ENCODE measurements at regions not wholly inside any gene's neighbourhood (a gene's known extent, or its start where the extent isn't known, plus 50 kb on each side); places are given as distances from the start of the nearest gene placed in this dataset.

DNA sequence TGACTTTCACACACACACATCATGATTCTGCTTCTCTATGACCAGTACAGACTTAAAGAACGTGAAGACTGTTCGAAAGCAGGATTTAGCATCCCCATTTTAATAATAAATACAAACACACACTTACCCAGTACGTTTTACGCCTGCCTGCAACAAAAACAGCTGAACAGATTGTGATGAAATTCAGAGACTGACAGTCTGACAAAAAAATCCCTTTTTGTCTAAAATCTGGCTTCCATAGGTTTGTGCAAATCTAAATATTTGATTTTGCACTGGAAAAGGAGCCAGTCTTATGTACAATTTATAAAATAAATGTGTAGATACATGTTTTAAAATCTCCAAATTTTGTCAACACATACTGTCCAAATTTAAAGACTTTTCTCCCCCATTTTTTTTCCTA lies 630.7 kb downstream of the ZEB2 start:
- Histone ChIP-seq H3K27me3 (replicated peaks; ENCODE audit: insufficient read depth, low read depth, low read length, poor library complexity) (no peaks in the 10 kb centered on the region), H3K4me1 (ENCODE audit: insufficient read depth, low read length, poor library complexity, severe bottlenecking) (no peaks in the 10 kb centered on the region), H3K36me3 (ENCODE audit: insufficient read depth, low read length, poor library complexity, severe bottlenecking) (no peaks in the 10 kb centered on the region), H3K9me3 (ENCODE audit: low read depth, low read length, poor library complexity, severe bottlenecking) (no peaks in the 10 kb centered on the region), H3K4me3 (ENCODE audit: low read depth, low read length, poor library complexity, severe bottlenecking) (no peak overlapping the region), H3K27ac (ENCODE audit: low read depth, low read length, poor library complexity, severe bottlenecking) (no peak overlapping the region)
- TF ChIP-seq, protein P1, sequence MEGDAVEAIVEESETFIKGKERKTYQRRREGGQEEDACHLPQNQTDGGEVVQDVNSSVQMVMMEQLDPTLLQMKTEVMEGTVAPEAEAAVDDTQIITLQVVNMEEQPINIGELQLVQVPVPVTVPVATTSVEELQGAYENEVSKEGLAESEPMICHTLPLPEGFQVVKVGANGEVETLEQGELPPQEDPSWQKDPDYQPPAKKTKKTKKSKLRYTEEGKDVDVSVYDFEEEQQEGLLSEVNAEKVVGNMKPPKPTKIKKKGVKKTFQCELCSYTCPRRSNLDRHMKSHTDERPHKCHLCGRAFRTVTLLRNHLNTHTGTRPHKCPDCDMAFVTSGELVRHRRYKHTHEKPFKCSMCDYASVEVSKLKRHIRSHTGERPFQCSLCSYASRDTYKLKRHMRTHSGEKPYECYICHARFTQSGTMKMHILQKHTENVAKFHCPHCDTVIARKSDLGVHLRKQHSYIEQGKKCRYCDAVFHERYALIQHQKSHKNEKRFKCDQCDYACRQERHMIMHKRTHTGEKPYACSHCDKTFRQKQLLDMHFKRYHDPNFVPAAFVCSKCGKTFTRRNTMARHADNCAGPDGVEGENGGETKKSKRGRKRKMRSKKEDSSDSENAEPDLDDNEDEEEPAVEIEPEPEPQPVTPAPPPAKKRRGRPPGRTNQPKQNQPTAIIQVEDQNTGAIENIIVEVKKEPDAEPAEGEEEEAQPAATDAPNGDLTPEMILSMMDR (conservative IDR thresholded peaks at IDR 0.05; ENCODE audit: low read depth, low read length): no peak
- TF ChIP-seq EZH2 (IDR thresholded peaks at IDR 0.05; ENCODE audit: borderline replicate concordance, low read depth, low read length, poor library complexity, severe bottlenecking): no peak
- intact Hi-C loops (cut with micrococcal nuclease; ENCODE audit: unreplicated experiment): no loop called here
- BruUV-seq (replicated peaks): no TSS peak
- ChIA-PET CTCF (no interaction called here), POLR2A (ENCODE audit: low non-redundant PET) (no interaction called here)
- DNase-seq (ENCODE audit: low spot score): no peak

- intact Hi-C loops (cut with micrococcal nuclease; ENCODE audit: unreplicated experiment): no loop called here
- TF ChIP-seq, protein P1 (conservative IDR thresholded peaks at IDR 0.05; ENCODE audit: low read depth, low read length): no peak
- H3K4me3 ChIP-seq (ENCODE audit: low read depth, low read length, poor library complexity, severe bottlenecking): no peak overlapping the region
- ChIA-PET CTCF (no interaction called here), POLR2A (ENCODE audit: low non-redundant PET) (no interaction called here)
- H3K27me3 ChIP-seq (replicated peaks; ENCODE audit: insufficient read depth, low read depth, low read length, poor library complexity): no peaks in the 10 kb centered on the region
- no peak for DNase-seq (ENCODE audit: low spot score)
- H3K27ac ChIP-seq (ENCODE audit: low read depth, low read length, poor library complexity, severe bottlenecking): no peak overlapping the region
- H3K36me3 ChIP-seq (ENCODE audit: insufficient read depth, low read length, poor library complexity, severe bottlenecking): no peaks in the 10 kb centered on the region
- no TSS peak for BruUV-seq (replicated peaks)
- H3K4me1 ChIP-seq (ENCODE audit: insufficient read depth, low read length, poor library complexity, severe bottlenecking): no peaks in the 10 kb centered on the region
- no peaks in the 10 kb centered on the region for H3K9me3 ChIP-seq (ENCODE audit: low read depth, low read length, poor library complexity, severe bottlenecking)
Observed at GRCh38 chr2:143885461-143885860, 634.5 kb downstream of the ZEB2 start.

DNA sequence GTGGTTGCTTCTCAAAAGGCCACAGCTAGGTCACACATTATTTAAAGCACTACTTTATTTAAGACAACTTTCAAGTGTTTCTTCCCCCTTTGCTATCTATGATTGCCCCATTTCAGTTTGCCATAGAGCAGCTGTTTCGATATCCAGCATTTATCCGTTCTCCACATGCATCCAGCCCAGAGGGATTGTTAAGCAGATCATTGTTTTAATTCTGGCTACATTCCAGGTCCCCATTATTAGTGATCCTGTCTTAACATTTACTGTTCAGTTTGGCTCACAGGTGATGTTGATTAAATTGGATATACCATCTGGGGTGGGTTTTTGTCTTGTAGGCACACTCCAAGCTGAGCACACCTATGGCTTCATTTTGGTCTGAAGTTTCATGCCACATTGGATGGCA lies 638.7 kb downstream of the ZEB2 start:
- BruUV-seq (replicated peaks): no TSS peak
- intact Hi-C loops (cut with micrococcal nuclease; ENCODE audit: unreplicated experiment): no loop called here
- TF ChIP-seq EZH2 (IDR thresholded peaks at IDR 0.05; ENCODE audit: borderline replicate concordance, low read depth, low read length, poor library complexity, severe bottlenecking): no peak
- TF ChIP-seq, protein P1 (conservative IDR thresholded peaks at IDR 0.05; ENCODE audit: low read depth, low read length): no peak
- Histone ChIP-seq H3K27ac (ENCODE audit: low read depth, low read length, poor library complexity, severe bottlenecking) (no peak overlapping the region), H3K36me3 (ENCODE audit: insufficient read depth, low read length, poor library complexity, severe bottlenecking) (no peaks in the 10 kb centered on the region), H3K4me3 (ENCODE audit: low read depth, low read length, poor library complexity, severe bottlenecking) (no peak overlapping the region), H3K27me3 (replicated peaks; ENCODE audit: insufficient read depth, low read depth, low read length, poor library complexity) (no peaks in the 10 kb centered on the region), H3K4me1 (ENCODE audit: insufficient read depth, low read length, poor library complexity, severe bottlenecking) (no peaks in the 10 kb centered on the region), H3K9me3 (ENCODE audit: low read depth, low read length, poor library complexity, severe bottlenecking) (no peaks in the 10 kb centered on the region)
- ChIA-PET CTCF (no interaction called here), POLR2A (ENCODE audit: low non-redundant PET) (no interaction called here)
- DNase-seq (ENCODE audit: low spot score): no peak
